Panc1 (cell line): ENCODE measurements at regions not wholly inside any gene's neighbourhood (a gene's known extent, or its start where the extent isn't known, plus 50 kb on each side); places are given as distances from the start of the nearest gene placed in this dataset.

Experiments
- CTCF ChIP-seq: fragments of 450-650 bp; IDR thresholded peaks from 2 replicates; pipeline ENCODE4 v1.5.1; 2017; ENCODE audit warnings: mild to moderate bottlenecking
- POLR2AphosphoS5 ChIP-seq: IDR thresholded peaks from 2 replicates; pipeline ENCODE4 v1.6.1; 2012; ENCODE audit warnings: mild to moderate bottlenecking, low read depth, low read length, moderate library complexity
- REST ChIP-seq, 2 experiments: IDR thresholded peaks; 2 replicates each; pipeline ENCODE4 v1.6.1; 2011 to 2012; ENCODE audit warnings: low read depth in 2 of 2, control low read depth in 1 of 2, low read length in 1 of 2, mild to moderate bottlenecking in 1 of 2, moderate library complexity in 1 of 2; ENCODE audit not compliant: insufficient read depth in 1 of 2

- TF ChIP-seq POLR2AphosphoS5, result no peak
- TF ChIP-seq CTCF, result no peak
- no peak for TF ChIP-seq REST (IDR thresholded peaks at IDR 0.05; ENCODE audit: insufficient read depth in 1 of 2, low read depth in 2 of 2, low read length in 1 of 2)
These were observed 181.7 kb downstream of the ADGRA3 start for GRCh38 chr4:22334155-22334554.
